GM12878 (cell line): ENCODE measurements at regions not wholly inside any gene's neighbourhood (a gene's known extent, or its start where the extent isn't known, plus 50 kb on each side); places are given as distances from the start of the nearest gene placed in this dataset.

Experiments
- ATAC-seq: fragments of 200-7000 bp; cut with Tn5 transposase; 3 replicates; pipeline ENCODE4 v1.9.1; 2020; ENCODE audit warnings: mild to moderate bottlenecking, moderate library complexity
- BruUV-seq: library from RNA; stranded (reverse); fragments of 400-500 nt; replicated peaks from 2 replicates; lab custom pipeline; 2021; lab: Mats Ljungman, UMichigan
- CTCF ChIA-PET: fragments of 300-600 bp; sonication (Branson Sonifier 250); formaldehyde crosslinking; extraction: SDS; loops from one replicate; lab custom pipeline; 2021; ENCODE audit warnings: inconsistent platforms; lab: Yijun Ruan, JAX
- POLR2A ChIA-PET: fragments of 350-600 bp; formaldehyde crosslinking; extraction: SDS; loops from one replicate; lab custom pipeline; 2021; ENCODE audit warnings: inconsistent platforms; lab: Charles Lee
- RAD21 ChIA-PET: fragments of 300-600 bp; sonication (Branson Sonifier 250); formaldehyde crosslinking; loops from one replicate; lab custom pipeline; 2023; ENCODE audit warnings: antibody characterized with exemption; ENCODE audit not compliant: unreplicated experiment; lab: Charles Lee
- SMC1A ChIA-PET: fragments of 300-600 bp; sonication (Branson Sonifier 250); formaldehyde crosslinking; loops from one replicate; lab custom pipeline; 2023; ENCODE audit not compliant: unreplicated experiment, uncharacterized antibody; lab: Charles Lee
- DNase-seq: peaks from one replicate; pipeline ENCODE4 v3.0.0-alpha.2; 2011; ENCODE audit warnings: low read depth, low spot score
- FAIRE-seq: peaks from 3 replicates; lab custom pipeline; 2011; peaks lifted over from hg19 to GRCh38; lab: Jason Lieb, UNC
- H2AFZ ChIP-seq: 2 replicates; pipeline ENCODE4 v1.6.0; 2011; ENCODE audit warnings: low read depth, low read length, control low read depth; ENCODE audit not compliant: control insufficient read depth
- H3K27ac ChIP-seq: 2 replicates; pipeline ENCODE4 v1.5.1; 2011; ENCODE audit warnings: control low read depth; ENCODE audit not compliant: control insufficient read depth, insufficient read depth
- H3K27me3 ChIP-seq, 2 experiments: replicated peaks in 1 of 2; 2 replicates each; pipeline versions ENCODE4 v1.6.0 to v1.6.1; 2011; ENCODE audit warnings: low read length in 1 of 2; ENCODE audit not compliant: control insufficient read depth in 2 of 2, insufficient read depth in 2 of 2
- H3K36me3 ChIP-seq, 2 experiments: 2 replicates each; pipeline ENCODE4 v1.5.1; 2011; ENCODE audit warnings: low read length in 1 of 2; ENCODE audit not compliant: control insufficient read depth in 2 of 2, insufficient read depth in 2 of 2
- H3K4me1 ChIP-seq: 2 replicates; pipeline ENCODE4 v1.6.1; 2011; ENCODE audit warnings: mild to moderate bottlenecking, low read length, moderate library complexity, mixed read lengths; ENCODE audit not compliant: control insufficient read depth, insufficient read depth
- H3K4me2 ChIP-seq: 2 replicates; pipeline ENCODE4 v1.6.0; 2011; ENCODE audit warnings: control low read depth; ENCODE audit not compliant: control insufficient read depth, insufficient read depth
- H3K4me3 ChIP-seq: fragments of 200-600 bp; sonication (generic); 2 replicates; pipeline ENCODE4 v1.5.1; 2016
- H3K79me2 ChIP-seq: 2 replicates; pipeline ENCODE4 v1.6.0; 2011; ENCODE audit warnings: low read length; ENCODE audit not compliant: control insufficient read depth, insufficient read depth
- H3K9ac ChIP-seq: 2 replicates; pipeline ENCODE4 v1.8.0; 2011; ENCODE audit warnings: low read length, control low read depth, mixed read lengths; ENCODE audit not compliant: control insufficient read depth, insufficient read depth
- H3K9me3 ChIP-seq: replicated peaks from 3 replicates; pipeline ENCODE4 v1.5.1; 2011; ENCODE audit warnings: mild to moderate bottlenecking, low read length; ENCODE audit not compliant: control insufficient read depth, insufficient read depth
- H4K20me1 ChIP-seq: 2 replicates; pipeline ENCODE4 v1.6.0; 2011; ENCODE audit not compliant: control insufficient read depth, insufficient read depth
- CHD4 ChIP-seq: fragments of 200-600 bp; sonication (generic); IDR thresholded peaks from 2 replicates; pipeline ENCODE4 v1.6.1; 2016; ENCODE audit warnings: mild to moderate bottlenecking
- ELK1 ChIP-seq: IDR thresholded peaks from 2 replicates; pipeline ENCODE4 v1.6.1; 2012; ENCODE audit warnings: low read depth, low read length, improper control_type of control experiment
- ETV6 ChIP-seq, 2 experiments: fragments of 450-650 bp in 1 of 2; IDR thresholded peaks in 1 of 2; conservative IDR thresholded peaks in 1 of 2; 2 replicates each; pipeline ENCODE4 v1.6.1; 2014; ENCODE audit warnings: antibody characterized with exemption in 1 of 2, borderline replicate concordance in 1 of 2, low read depth in 1 of 2, mild to moderate bottlenecking in 1 of 2, moderate library complexity in 1 of 2
- IRF4 ChIP-seq: IDR thresholded peaks from 2 replicates; pipeline ENCODE4 v1.6.1; 2011; ENCODE audit warnings: low read depth, low read length
- KDM1A ChIP-seq: fragments of 200-600 bp; sonication (generic); IDR thresholded peaks from 2 replicates; pipeline ENCODE4 v1.6.1; 2016; ENCODE audit warnings: borderline replicate concordance
- NBN ChIP-seq: fragments of 450-650 bp; IDR thresholded peaks from 2 replicates; pipeline ENCODE4 v1.6.1; 2016
- NFYA ChIP-seq: IDR thresholded peaks from 2 replicates; pipeline ENCODE4 v1.6.1; 2011; ENCODE audit warnings: low read depth, mild to moderate bottlenecking, low read length, improper control_type of control experiment, borderline replicate concordance
- NFYB ChIP-seq: IDR thresholded peaks from 2 replicates; pipeline ENCODE4 v1.6.1; 2011; ENCODE audit warnings: low read depth, mild to moderate bottlenecking, low read length, improper control_type of control experiment, moderate library complexity; ENCODE audit not compliant: insufficient read depth
- NR2C1 ChIP-seq: fragments of 450-650 bp; IDR thresholded peaks from 2 replicates; pipeline ENCODE4 v1.6.1; 2017; ENCODE audit warnings: antibody characterized with exemption, mild to moderate bottlenecking, moderate library complexity
- PAX8 ChIP-seq: fragments of 450-650 bp; IDR thresholded peaks from 2 replicates; pipeline ENCODE4 v1.6.1; 2017; ENCODE audit warnings: mild to moderate bottlenecking, moderate library complexity
- RB1 ChIP-seq: fragments of 450-650 bp; formaldehyde crosslinking; IDR thresholded peaks from 2 replicates; pipeline ENCODE4 v1.6.1; 2017; ENCODE audit warnings: mild to moderate bottlenecking, borderline replicate concordance
- RELA ChIP-seq: fragments of 450-650 bp; IDR thresholded peaks from 2 replicates; pipeline ENCODE4 v1.8.0; 2014; ENCODE audit warnings: borderline replicate concordance; ENCODE audit not compliant: partially characterized antibody
- SMAD5 ChIP-seq: IDR thresholded peaks from 2 replicates; pipeline ENCODE4 v1.6.1; 2016; ENCODE audit warnings: antibody characterized with exemption, low read depth
- ZZZ3 ChIP-seq: IDR thresholded peaks from 2 replicates; pipeline ENCODE4 v1.6.1; 2011; ENCODE audit warnings: low read depth; ENCODE audit not compliant: control insufficient read depth, insufficient read length
- WGBS: methylation state at CpG from one replicate; pipeline ENCODE4 v1.1.6; 2016; ENCODE audit warnings: low lambda C conversion rate; ENCODE audit not compliant: insufficient replicate concordance, insufficient coverage; ENCODE audit errors: missing lambda C conversion rate; 5-methylcytosine and 5-hydroxymethylcytosine counted together
- in situ Hi-C: fragments of 300-500 bp; cut with MboI; formaldehyde crosslinking; loops from 9 replicates; pipeline ENCODE4 v1.14.3; 2018; ENCODE audit warnings: mixed read lengths
- intact Hi-C: fragments of 100-400 bp; cut with micrococcal nuclease; formaldehyde crosslinking; loops from one replicate; pipeline ENCODE4 v1.14.2; 2022; ENCODE audit not compliant: unreplicated experiment

DNA sequence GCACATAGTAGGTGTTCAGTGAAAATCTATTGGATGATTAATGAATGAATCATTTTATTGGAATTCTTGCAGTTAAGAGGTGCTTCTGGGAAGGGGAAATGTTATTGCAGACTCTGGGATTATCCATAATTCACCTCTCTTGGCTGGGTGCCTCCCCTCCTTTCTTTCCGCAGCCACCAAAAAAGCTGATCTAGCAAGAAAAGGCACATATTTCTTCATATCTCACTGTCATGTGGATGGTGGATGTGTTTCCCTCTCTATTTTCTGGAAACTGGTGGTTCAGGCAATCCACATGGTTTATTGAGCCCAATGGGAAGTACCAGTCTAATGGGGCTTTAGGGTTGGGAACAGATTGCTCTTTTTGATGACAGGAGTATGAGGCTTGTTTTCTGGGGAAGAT is 151.1 kb upstream of the ROPN1 start (continued):
- TF ChIP-seq NR2C1 (no peak), RB1 (no peak), NBN (no peak), KDM1A (no peak)

GRCh38 chr3:124144035-124144814 is 152.3 kb upstream of the ROPN1 start:
- H4K20me1 ChIP-seq: no peaks in the 10 kb centered on the region
- RAD21 ChIA-PET: no interaction called here
- in situ Hi-C loops: no loop called here

More at GRCh38 chr3:124144035-124144814, 152.3 kb upstream of the ROPN1 start:
- Histone ChIP-seq H3K36me3 (no peaks in the 10 kb centered on the region), H3K9ac (no peak overlapping the region), H3K4me1 (no peaks in the 10 kb centered on the region; the same call in 1 of the 2 replicates), H3K4me3 (no peak overlapping the region), H3K9me3 (no peaks in the 10 kb centered on the region), H3K27ac (no peak overlapping the region), H2AFZ (no peak overlapping the region), H3K4me2 (no peak overlapping the region), H3K27me3 (no peaks in the 10 kb centered on the region; a peak in 1 of 4 replicates), H3K79me2 (no peaks in the 10 kb centered on the region)
- no peak for ATAC-seq
- CTCF ChIA-PET: interaction anchor here (0.7 kb wide), 1 partner anchor 13 kb away, joined by 3 read pairs; no protein-coding TSS in a partner anchor
- WGBS: 16% methylated on average over 6 of the region's 6 CpGs
- TF ChIP-seq IRF4 (no peak), ZZZ3 (no peak), PAX8 (no peak), SMAD5 (no peak), ELK1 (no peak), CHD4 (no peak), ETV6 (conservative IDR thresholded peaks at IDR 0.05 in 1 of 2, IDR thresholded peaks at IDR 0.05 in 1 of 2; ENCODE audit: borderline replicate concordance in 1 of 2, low read depth in 1 of 2) (no peak), RELA (no peak), NFYA (no peak), NFYB (no peak)
- TF ChIP-seq, all 136 proteins: peak for 0
- intact Hi-C loops: no loop called here
- FAIRE-seq (no peak), DNase-seq (no peak)
- ChIA-PET SMC1A (interaction anchor here (1.3 to 1.5 kb wide), 3 partner anchors 15 to 103 kb away, joined by 3 read pairs; no protein-coding TSS in a partner anchor), POLR2A (no interaction called here)
- BruUV-seq: no TSS peak
